Embryonic facial prominence (tissue), 1 donor: ENCODE measurements at regions not wholly inside any gene's neighbourhood (a gene's known extent, or its start where the extent isn't known, plus 50 kb on each side); places are given as distances from the start of the nearest gene placed in this dataset.

Experiments used
- DNase-seq: peaks from one replicate; pipeline ENCODE4 v3.0.0-alpha.2; 2016; ENCODE audit errors: extremely low spot score

GRCh38 chr9:81118416-81118815, 570.9 kb downstream of the TLE1 start:
- no peak for DNase-seq

DNA sequence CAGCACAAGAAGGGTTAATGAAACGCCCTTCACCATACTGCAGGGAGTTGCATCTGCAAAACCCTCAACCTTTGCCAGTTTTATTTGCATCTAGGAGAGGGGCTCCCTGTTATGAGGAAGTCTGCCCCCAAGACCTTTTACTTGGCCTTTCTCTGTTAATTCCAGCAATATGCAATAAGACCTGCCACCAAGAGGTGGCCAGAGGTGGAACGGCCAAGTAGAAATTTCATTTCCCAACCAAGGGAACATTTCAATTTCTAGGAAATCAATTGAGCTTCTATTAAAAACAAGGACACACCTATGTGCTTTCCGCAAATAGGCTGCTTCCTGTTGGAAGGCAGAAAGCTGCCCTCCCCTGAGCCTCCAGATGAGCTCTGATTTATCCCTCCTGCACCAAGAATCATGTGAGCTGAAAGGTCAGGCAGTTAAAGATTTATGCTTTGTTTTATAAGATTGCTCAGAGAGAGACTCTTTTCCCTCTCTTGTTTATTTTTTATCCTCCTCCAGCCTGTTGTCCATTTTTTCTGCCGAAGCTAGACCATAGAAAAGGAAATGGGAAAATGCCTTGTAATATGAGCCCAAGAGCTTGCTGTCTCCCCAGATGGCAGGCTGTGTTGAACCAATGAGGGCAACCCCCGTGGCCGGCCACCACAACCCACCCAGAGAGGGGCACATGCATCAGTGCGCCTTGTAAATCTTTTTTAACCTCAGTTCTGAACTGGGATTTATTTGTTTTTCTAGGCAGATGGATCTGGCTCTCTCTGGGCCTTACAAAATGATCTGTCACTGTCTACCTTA, 572.8 kb downstream of the TLE1 start:
- no peak for DNase-seq

- DNase-seq, result peak; percentile 17
These were observed 575.8 kb downstream of the TLE1 start for GRCh38 chr9:81113453-81114124.

DNA sequence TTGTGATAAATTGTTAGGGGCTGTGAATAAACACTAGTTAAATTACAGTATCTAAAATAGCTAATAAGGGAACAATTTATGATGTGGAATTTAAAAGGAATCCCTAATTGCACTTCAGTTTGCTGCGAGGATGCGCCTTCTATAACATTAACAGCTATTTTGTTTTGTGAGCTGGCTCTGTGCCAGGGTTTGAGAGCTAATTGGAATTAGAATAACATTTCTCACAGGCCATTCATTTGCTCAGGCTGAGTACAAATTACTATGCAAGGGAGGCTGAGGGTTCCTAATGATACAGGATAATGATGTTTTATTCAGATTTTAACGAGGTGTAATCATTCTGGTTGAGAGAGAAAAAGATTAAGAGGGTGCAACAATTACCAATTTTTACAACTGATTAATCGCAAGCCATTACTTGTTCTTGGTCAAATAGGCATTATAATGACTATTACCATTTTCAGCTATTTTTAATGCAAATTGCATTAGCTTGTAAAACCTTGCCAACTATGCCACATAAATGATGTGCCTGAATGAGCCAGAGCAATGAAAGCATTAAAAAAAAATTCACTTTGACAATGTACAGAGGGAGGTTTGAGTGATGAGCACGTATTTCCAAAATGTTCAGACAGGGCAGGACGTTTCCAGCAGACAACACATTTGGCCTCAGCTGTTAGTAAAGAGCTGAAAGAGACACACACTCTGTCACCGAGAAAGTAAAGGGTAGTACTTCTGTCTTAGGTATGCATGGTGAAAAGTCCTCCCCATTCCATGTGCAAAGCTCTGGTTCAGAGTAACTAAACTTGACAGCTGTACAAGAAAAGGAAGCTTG, 576.5 kb downstream of the TLE1 start:
- no peak for DNase-seq

DNA sequence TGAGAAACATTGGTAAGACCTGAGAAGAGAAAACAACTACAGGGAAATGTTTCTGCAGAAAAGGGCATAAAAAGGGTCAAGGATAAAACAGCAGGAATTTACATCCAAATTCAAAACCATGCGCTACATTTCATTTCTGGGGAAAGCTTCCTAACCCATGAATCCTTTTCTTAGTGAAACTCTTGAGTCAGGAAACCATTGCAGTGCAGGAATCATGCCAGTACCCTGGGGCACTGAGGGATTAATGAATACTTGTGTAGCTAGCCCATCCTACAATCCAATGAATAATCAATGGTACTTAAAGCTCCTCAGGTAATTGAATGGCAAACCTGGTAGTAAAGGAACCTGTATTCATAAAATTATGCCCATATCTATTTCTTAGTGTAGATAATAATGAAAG, 580.5 kb downstream of the TLE1 start:
- DNase-seq, result no peak

GRCh38 chr9:81108391-81108790, 581.0 kb downstream of the TLE1 start:
- DNase-seq, result no peak

DNA sequence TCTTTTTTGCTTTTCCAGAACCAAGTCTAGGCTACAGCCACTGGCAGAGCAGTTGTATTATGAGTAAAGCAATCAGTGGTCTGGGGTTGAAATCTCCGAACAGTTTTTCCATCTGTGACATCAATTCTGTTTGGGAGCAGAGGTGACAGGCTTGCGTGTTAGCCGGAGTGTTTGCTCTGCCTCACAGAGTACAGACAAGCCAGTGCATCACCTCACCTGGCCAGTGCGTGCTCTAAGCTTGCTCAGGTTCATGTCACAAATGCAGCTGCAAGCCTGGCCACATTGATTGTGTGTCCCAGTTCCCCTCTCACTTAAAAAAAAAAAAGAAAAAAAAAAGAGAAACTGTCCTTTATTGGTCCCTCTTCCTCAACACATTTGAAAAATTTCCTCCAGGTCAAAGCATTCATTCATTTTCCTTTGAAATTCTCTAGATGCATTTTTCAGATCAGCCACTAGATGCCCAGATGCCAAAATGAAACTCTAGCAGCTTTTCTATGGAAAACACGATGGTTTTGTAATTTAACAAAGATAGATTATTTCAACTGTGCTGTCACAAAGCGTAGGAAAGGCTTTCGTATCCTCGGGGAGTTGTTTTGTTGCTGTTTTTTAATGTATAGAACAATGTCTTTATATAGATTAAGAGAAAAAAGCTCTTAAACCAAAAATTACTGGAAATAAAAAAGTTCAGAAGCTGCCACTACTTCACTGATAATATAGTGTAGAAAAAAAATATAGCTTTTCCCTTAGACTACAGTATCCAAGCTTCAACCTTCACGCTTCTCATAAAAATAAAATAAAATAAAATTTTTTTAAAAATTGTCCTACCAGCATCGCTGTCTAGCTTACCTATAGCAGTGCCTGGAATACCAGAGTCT, 585.5 kb downstream of the TLE1 start:
- no peak for DNase-seq

- no peak for DNase-seq
These were observed 592.1 kb downstream of the TLE1 start for GRCh38 chr9:81097131-81097847.

DNA sequence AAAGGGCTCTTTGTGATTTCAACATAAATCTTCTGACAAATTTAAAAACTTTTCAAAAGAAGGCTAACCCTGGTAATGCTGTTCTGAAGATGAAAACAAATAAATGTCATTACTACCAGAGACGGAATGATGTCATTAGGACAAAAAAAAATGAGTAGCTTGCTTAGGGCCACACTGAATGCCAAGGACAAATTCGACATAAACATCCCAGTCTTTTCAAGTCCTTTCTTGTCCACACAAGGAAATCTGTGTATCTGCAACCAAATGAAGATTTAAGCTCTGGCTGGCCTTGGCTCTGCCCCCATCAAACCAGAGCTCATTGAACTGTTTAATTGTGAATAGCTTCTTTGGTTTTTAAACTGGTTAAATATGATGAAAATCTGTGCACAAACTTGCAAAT, 592.7 kb downstream of the TLE1 start:
- DNase-seq, result no peak

DNA sequence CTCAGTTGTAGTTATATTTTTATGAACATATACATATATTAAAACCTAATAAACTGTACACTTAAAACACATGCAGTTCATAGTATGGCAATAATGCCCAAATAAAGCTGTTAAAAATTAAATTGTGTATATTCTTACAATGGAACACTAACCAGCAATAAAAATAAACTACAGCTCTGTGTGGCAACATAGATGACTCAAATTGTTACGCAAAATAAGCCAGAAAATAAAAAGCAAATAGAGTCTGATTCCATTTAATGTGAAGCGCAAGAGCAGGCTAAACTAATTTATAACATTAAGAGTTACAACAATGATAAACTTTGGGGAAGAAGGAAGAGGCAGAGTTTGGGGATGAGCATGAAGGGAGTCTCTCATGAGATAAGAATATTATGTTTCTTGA, 597.3 kb downstream of the TLE1 start:
- no peak for DNase-seq

DNA sequence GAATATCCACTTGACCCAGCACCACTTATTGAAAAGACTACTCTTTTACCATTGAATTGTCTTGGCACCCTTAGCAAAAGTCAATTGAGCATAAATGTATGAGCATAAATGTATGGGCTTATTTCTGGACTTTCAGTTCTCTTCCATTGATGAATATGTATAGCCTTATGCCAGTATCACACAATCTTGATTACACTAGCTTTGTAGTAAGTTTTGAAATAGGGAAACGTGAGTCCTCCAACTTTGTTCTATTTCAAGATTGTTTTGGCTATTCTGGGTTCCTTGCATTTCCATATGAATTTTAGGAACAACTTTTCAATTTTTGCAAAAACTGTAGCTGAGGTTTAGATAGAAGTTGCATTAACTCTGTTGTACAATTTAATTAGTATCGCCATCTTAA, 601.0 kb downstream of the TLE1 start:
- no peak for DNase-seq

DNA sequence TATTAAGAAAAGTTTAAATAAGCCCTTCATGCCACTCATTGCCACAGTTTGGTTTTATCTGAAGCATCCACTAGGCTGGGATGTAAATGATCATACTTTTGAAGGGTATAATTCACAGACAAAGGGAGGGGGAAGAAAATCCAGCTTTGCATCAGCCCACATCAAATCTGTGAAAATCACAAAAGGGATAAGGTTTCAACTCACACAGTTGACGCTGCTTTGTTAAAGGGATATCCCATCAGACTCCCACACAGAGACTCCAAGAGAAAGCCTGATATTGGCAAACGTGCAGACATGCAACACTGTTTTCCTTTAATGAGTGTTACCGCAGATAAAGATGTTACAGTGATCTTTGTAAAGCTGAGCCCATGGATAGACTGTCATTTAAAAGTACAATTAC, 602.9 kb downstream of the TLE1 start:
- DNase-seq, result no peak

DNA sequence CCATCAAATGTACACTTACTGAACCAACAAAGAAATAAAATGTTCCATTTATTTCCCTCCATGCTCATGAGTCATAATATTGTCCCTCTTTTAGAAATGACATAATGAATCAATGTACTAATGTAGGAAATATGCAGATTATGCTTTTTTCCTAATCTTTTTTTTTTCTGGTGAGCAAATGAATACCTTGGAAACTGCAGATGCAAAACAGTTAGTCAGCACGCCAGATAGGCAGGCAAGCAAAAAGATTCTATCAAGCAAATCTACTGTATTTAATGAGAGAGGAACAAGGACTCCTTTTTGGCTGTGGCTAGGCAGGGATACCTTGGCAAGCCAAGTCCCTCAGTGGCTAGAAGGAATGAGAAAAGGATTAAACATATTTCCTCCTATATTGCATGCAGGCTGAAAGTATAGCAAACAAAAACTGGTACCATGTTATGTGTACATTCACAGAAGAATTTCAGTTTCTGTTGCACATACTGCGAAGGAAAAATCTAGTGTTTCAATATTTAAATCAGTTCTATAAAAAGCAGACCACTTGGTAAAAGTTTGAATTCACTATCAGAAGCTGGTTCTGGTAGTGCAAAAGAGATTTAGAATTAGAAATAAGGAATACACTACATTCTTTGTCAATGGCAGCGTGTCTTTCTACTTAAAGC, 605.4 kb downstream of the TLE1 start:
- DNase-seq, result no peak

- no peak for DNase-seq
These were observed 606.3 kb downstream of the TLE1 start for GRCh38 chr9:81083067-81083466.

DNA sequence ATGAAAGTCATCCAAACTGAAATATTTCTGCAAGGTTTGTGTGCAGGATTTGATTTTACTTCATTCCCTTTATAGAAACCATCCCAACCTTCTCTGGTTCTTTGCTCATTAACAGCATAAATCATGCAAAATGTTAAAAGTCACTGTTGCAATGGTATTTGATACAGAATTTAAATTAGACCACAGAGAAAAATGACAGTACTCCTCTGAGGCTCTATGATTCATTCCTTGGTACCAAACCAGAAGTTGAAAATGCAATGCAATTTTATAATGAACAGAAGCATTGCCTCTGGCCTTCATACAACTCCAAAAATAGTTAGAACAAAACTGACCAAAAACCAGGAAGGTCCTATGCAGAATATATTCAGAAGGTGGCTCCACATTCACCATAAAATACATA, 607.1 kb downstream of the TLE1 start:
- no peak for DNase-seq

DNA sequence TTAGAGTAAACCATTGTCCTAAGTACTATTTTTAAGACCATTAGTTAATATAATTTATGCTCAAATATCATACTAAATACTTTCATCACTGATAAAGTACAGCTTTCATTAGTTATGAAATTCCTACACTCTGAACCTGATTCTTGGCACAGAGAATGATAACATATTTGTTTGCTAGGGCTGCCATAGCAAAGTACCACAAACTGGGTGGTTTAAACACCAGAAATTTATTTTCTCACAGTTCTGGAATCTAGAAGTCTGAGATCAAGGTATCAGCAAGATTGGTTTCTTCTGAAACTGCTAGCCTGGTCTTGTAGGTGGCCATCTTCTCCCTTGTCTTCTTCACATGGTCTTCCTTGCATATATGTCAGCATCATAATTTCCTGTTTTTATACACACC, 608.4 kb downstream of the TLE1 start:
- DNase-seq, result no peak

- DNase-seq, result no peak
These were observed 609.2 kb downstream of the TLE1 start for GRCh38 chr9:81080185-81080584.

GRCh38 chr9:81079055-81079454, 610.3 kb downstream of the TLE1 start:
- no peak for DNase-seq

DNA sequence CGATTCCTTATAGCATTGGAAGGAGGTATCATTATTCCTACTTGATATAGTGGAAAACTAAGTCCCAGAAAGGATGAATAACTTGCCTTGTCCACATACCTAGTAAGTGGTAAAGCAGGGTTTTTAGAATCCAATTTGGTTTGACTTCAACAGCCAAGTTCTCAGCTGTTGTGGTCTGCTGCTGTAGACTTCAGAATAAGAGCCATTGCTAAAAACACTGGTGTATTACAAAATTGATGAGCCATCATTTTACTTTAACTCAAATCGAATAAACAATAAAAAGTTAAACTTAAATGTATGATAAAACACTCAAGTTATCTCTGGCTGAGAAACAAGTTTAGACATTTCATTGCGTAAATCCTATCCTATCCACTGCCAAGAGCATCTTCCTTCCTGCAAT, 610.8 kb downstream of the TLE1 start:
- no peak for DNase-seq

- no peak for DNase-seq
These were observed 611.8 kb downstream of the TLE1 start for GRCh38 chr9:81077572-81077971.
